ENCODE measurements at regions not wholly inside any gene's neighbourhood (a gene's known extent, or its start where the extent isn't known, plus 50 kb on each side); places are given as distances from the start of the nearest gene placed in this dataset.

DNA sequence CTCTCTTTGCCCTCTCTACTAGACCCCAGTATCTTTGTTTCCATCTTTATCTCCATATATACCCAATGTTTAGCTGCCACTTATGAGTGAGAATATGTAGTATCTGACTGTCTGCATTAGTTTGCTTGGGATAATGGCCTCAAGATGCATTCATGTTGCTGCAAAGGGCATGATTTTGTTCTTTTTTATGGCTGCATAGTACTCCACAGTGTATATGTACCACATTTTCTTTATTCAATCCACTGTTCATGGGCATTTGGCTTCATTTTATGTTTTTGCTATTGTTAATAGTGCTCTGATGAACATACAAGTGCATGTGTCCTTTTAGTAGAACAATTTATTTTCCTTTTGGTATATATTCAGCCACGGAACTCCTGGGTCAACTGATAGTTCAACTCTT, 671.5 kb upstream of the GRM7 start:
- TF ChIP-seq, protein P1, sequence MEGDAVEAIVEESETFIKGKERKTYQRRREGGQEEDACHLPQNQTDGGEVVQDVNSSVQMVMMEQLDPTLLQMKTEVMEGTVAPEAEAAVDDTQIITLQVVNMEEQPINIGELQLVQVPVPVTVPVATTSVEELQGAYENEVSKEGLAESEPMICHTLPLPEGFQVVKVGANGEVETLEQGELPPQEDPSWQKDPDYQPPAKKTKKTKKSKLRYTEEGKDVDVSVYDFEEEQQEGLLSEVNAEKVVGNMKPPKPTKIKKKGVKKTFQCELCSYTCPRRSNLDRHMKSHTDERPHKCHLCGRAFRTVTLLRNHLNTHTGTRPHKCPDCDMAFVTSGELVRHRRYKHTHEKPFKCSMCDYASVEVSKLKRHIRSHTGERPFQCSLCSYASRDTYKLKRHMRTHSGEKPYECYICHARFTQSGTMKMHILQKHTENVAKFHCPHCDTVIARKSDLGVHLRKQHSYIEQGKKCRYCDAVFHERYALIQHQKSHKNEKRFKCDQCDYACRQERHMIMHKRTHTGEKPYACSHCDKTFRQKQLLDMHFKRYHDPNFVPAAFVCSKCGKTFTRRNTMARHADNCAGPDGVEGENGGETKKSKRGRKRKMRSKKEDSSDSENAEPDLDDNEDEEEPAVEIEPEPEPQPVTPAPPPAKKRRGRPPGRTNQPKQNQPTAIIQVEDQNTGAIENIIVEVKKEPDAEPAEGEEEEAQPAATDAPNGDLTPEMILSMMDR (IDR thresholded peaks at IDR 0.05), result no peak
- 89 to 92% methylated on average over 1 of the region's 1 CpG for WGBS, 2 donors
- intact Hi-C loops (cut with DNase I), result no loop called here
- no peaks in the 10 kb centered on the region for H3K36me3 ChIP-seq
- no peaks in the 10 kb centered on the region for H3K4me1 ChIP-seq
- H3K4me3 ChIP-seq, result no peak overlapping the region
- H3K27me3 ChIP-seq, result peaks cover 0 to 3% (median 0%) of the 10 kb centered on the region in 7 donors
- H3K9me3 ChIP-seq, result peaks cover 0 to 28% (median 2%) of the 10 kb centered on the region in 11 donors
- DNase-seq (no peak), ATAC-seq (no peak)
- no peak overlapping the region for H3K27ac ChIP-seq

- 44 to 47% methylated on average over 1 of the region's 1 CpG for WGBS, 2 donors
- TF ChIP-seq, protein P1 (IDR thresholded peaks at IDR 0.05), result peak in 3 of 9 donors; percentile 11 to 14 (median 13)
- no peaks in the 10 kb centered on the region for H3K4me1 ChIP-seq
- intact Hi-C loops (cut with DNase I), result no loop called here
- DNase-seq (no peak), ATAC-seq (no peak)
- no peaks in the 10 kb centered on the region for H3K36me3 ChIP-seq
- no peak overlapping the region for H3K27ac ChIP-seq
- no peaks in the 10 kb centered on the region for H3K9me3 ChIP-seq
- no peak overlapping the region for H3K4me3 ChIP-seq
- H3K27me3 ChIP-seq, result no peaks in the 10 kb centered on the region
Observed at GRCh38 chr3:6204891-6205290, 656.0 kb upstream of the GRM7 start.

- Histone ChIP-seq H3K4me3 (no peak overlapping the region), H3K9me3 (no peaks in the 10 kb centered on the region), H3K36me3 (no peaks in the 10 kb centered on the region), H3K4me1 (peaks cover 0 to 3% (median 0%) of the 10 kb centered on the region in 9 donors), H3K27ac (no peak overlapping the region), H3K27me3 (no peaks in the 10 kb centered on the region)
- WGBS, 2 donors, result 46 to 55% methylated on average over 3 of the region's 3 CpGs
- no peak for ATAC-seq
- intact Hi-C loops (cut with DNase I), result loop anchor here in 1 of 10 donors (10.0 kb wide), 1 partner anchor 558 kb away; no protein-coding TSS in a partner anchor
- TF ChIP-seq, protein P1 (IDR thresholded peaks at IDR 0.05), result no peak
- DNase-seq, result no peak
Observed at GRCh38 chr3:6216135-6217026, 644.5 kb upstream of the GRM7 start.

GRCh38 chr3:6220447-6220846, 640.5 kb upstream of the GRM7 start:
- H3K27me3 ChIP-seq, result no peaks in the 10 kb centered on the region
- 41 to 73% methylated on average over 2 of the region's 2 CpGs for WGBS, 2 donors
- no peaks in the 10 kb centered on the region for H3K9me3 ChIP-seq
- TF ChIP-seq, protein P1 (IDR thresholded peaks at IDR 0.05), result no peak
- H3K27ac ChIP-seq, result no peak overlapping the region
- DNase-seq (no peak), ATAC-seq (no peak)
- intact Hi-C loops (cut with DNase I), result no loop called here
- no peak overlapping the region for H3K4me3 ChIP-seq
- no peaks in the 10 kb centered on the region for H3K36me3 ChIP-seq
- peaks cover 0 to 3% (median 0%) of the 10 kb centered on the region in 9 donors for H3K4me1 ChIP-seq

All from heart right ventricle (tissue), 16 donors.